Gastrocnemius medialis (tissue), 4 donors: ENCODE measurements at regions not wholly inside any gene's neighbourhood (a gene's known extent, or its start where the extent isn't known, plus 50 kb on each side); places are given as distances from the start of the nearest gene placed in this dataset.

ENCODE experiments used
- ATAC-seq, 2 donors: fragments of 150-250 bp; one replicate each; pipeline ENCODE4 v1.9.1; 2016
- DNase-seq, 2 donors: peaks; one replicate each; pipeline ENCODE4 v3.0.0-alpha.2; 2019
- H3K27ac ChIP-seq, 4 donors: fragments of 200-600 bp; sonication (generic); 1 replicate in 1 of 4; 2 replicates in 3 of 4; pipeline ENCODE4 v1.5.1; 2016 to 2018; ENCODE audit warnings: mild to moderate bottlenecking in 2 of 4, moderate library complexity in 1 of 4
- H3K27me3 ChIP-seq, 3 donors: fragments of 200-600 bp; sonication (generic) in 2 of 3; 1 replicate in 1 of 3; 2 replicates in 2 of 3; pipeline versions ENCODE4 v1.5.1 to v1.6.0; 2016 to 2019; ENCODE audit warnings: mild to moderate bottlenecking in 1 of 3, moderate library complexity in 1 of 3
- H3K36me3 ChIP-seq, 2 donors: fragments of 200-600 bp; sonication (generic) in 1 of 2; one replicate each; pipeline ENCODE4 v1.5.1; 2017 to 2018
- H3K4me1 ChIP-seq, 2 donors: fragments of 200-600 bp; sonication (generic) in 1 of 2; one replicate each; pipeline ENCODE4 v1.5.1; 2016 to 2017; ENCODE audit warnings: mild to moderate bottlenecking in 2 of 2
- H3K4me3 ChIP-seq, 4 donors: fragments of 200-600 bp; sonication (generic) in 3 of 4; 1 replicate in 1 of 4; 2 replicates in 3 of 4; pipeline ENCODE4 v1.5.1; 2016 to 2019; ENCODE audit warnings: mild to moderate bottlenecking in 2 of 4
- H3K9me3 ChIP-seq, 3 donors: fragments of 200-600 bp; sonication (generic) in 2 of 3; 1 replicate in 1 of 3; 2 replicates in 2 of 3; pipeline ENCODE4 v1.5.1; 2016 to 2019
- CTCF ChIP-seq, 5 experiments: fragments of 450-650 bp in 3 of 5; fragments of 200-600 bp in 2 of 5; sonication (generic) in 2 of 5; IDR thresholded peaks in 4 of 5; conservative IDR thresholded peaks in 1 of 5; 1 replicate in 4 of 5; 2 replicates in 1 of 5; pipeline ENCODE4 v1.5.1; 2016 to 2019; ENCODE audit warnings: antibody characterized with exemption in 5 of 5, mild to moderate bottlenecking in 3 of 5, moderate library complexity in 3 of 5
- POLR2A ChIP-seq, 2 donors: fragments of 450-650 bp; IDR thresholded peaks; one replicate each; pipeline ENCODE4 v1.6.1; 2017; ENCODE audit warnings: antibody characterized with exemption in 2 of 2, mild to moderate bottlenecking in 2 of 2, moderate library complexity in 2 of 2
- in situ Hi-C, 4 donors: fragments of 200-750 bp; cut with MboI; loops; one replicate each; pipeline versions ENCODE4 v1.15.0 to v1.8.0; 2017; ENCODE audit warnings: low sequenced_read_pairs in 4 of 4
- intact Hi-C: fragments of 100-400 bp; cut with DNase I; formaldehyde crosslinking; loops from one replicate; pipeline ENCODE4 v1.15.1; 2023; ENCODE audit warnings: low total_unique reads

GRCh38 chr2:216557413-216557812 is 58.8 kb downstream of the RPL37A start:
- in situ Hi-C loops (no loop called here), intact Hi-C loops (no loop called here)
- peaks cover 8 to 9% of the 10 kb centered on the region in 2 donors for H3K4me1 ChIP-seq
- DNase-seq = no peak
- TF ChIP-seq POLR2A (IDR thresholded peaks at IDR 0.05) (no peak), CTCF (IDR thresholded peaks at IDR 0.05 in 4 of 5, conservative IDR thresholded peaks at IDR 0.05 in 1 of 5) (no peak)
- H3K9me3 ChIP-seq = no peaks in the 10 kb centered on the region
- no peak overlapping the region for H3K27ac ChIP-seq
- H3K27me3 ChIP-seq = no peaks in the 10 kb centered on the region
- H3K36me3 ChIP-seq = no peaks in the 10 kb centered on the region
- ATAC-seq = no peak
- H3K4me3 ChIP-seq = no peak overlapping the region

GRCh38 chr2:216557820-216558219 is 59.2 kb downstream of the RPL37A start:
- ATAC-seq = no peak
- H3K36me3 ChIP-seq = no peaks in the 10 kb centered on the region
- TF ChIP-seq POLR2A (IDR thresholded peaks at IDR 0.05) (no peak), CTCF (IDR thresholded peaks at IDR 0.05 in 4 of 5, conservative IDR thresholded peaks at IDR 0.05 in 1 of 5) (no peak)
- DNase-seq = no peak
- no peaks in the 10 kb centered on the region for H3K9me3 ChIP-seq
- in situ Hi-C loops = no loop called here
- H3K4me1 ChIP-seq = peaks cover 8 to 9% of the 10 kb centered on the region in 2 donors
- no peak overlapping the region for H3K4me3 ChIP-seq
- intact Hi-C loops = no loop called here
- H3K27me3 ChIP-seq = no peaks in the 10 kb centered on the region
- H3K27ac ChIP-seq = no peak overlapping the region

GRCh38 chr2:216559625-216560156 is 61.0 kb downstream of the RPL37A start:
- intact Hi-C loops = no loop called here
- no peak for TF ChIP-seq POLR2A (IDR thresholded peaks at IDR 0.05)
- TF ChIP-seq CTCF (IDR thresholded peaks at IDR 0.05 in 4 of 5, conservative IDR thresholded peaks at IDR 0.05 in 1 of 5) = no peak
- H3K36me3 ChIP-seq = no peaks in the 10 kb centered on the region
- no peak for ATAC-seq
- no peak overlapping the region for H3K4me3 ChIP-seq
- peaks cover 8% of the 10 kb centered on the region in 2 donors for H3K4me1 ChIP-seq
- no peaks in the 10 kb centered on the region for H3K9me3 ChIP-seq
- no peak for DNase-seq
- no peaks in the 10 kb centered on the region for H3K27me3 ChIP-seq
- H3K27ac ChIP-seq = no peak overlapping the region
- in situ Hi-C loops = no loop called here

GRCh38 chr2:216560838-216561270 is 62.2 kb downstream of the RPL37A start:
- no peak for ATAC-seq
- intact Hi-C loops = no loop called here
- no peaks in the 10 kb centered on the region for H3K9me3 ChIP-seq
- H3K4me1 ChIP-seq = no peaks in the 10 kb centered on the region
- no peak overlapping the region for H3K27ac ChIP-seq
- no peaks in the 10 kb centered on the region for H3K36me3 ChIP-seq
- no peak for TF ChIP-seq CTCF (IDR thresholded peaks at IDR 0.05 in 4 of 5, conservative IDR thresholded peaks at IDR 0.05 in 1 of 5)
- no peak for TF ChIP-seq POLR2A (IDR thresholded peaks at IDR 0.05)
- in situ Hi-C loops = no loop called here
- no peaks in the 10 kb centered on the region for H3K27me3 ChIP-seq
- no peak overlapping the region for H3K4me3 ChIP-seq
- no peak for DNase-seq
